AG09309 (cell line): ENCODE measurements at regions not wholly inside any gene's neighbourhood (a gene's known extent, or its start where the extent isn't known, plus 50 kb on each side); places are given as distances from the start of the nearest gene placed in this dataset.

ENCODE experiments used
- DNase-seq: peaks from one replicate; pipeline ENCODE4 v3.0.0-alpha.2; 2010; ENCODE audit warnings: low read depth
- H3K4me3 ChIP-seq: 2 replicates; pipeline ENCODE4 v1.5.1; 2011; ENCODE audit warnings: mild to moderate bottlenecking, low read depth, low read length, moderate library complexity; ENCODE audit not compliant: control insufficient read depth
- TF ChIP-seq, protein P1 (sequence below): IDR thresholded peaks from 2 replicates; pipeline ENCODE4 v1.5.1; 2011; ENCODE audit warnings: mild to moderate bottlenecking, low read depth, low read length, inconsistent platforms; ENCODE audit not compliant: insufficient read depth, control insufficient read depth; ENCODE audit errors: missing control alignments

DNA sequence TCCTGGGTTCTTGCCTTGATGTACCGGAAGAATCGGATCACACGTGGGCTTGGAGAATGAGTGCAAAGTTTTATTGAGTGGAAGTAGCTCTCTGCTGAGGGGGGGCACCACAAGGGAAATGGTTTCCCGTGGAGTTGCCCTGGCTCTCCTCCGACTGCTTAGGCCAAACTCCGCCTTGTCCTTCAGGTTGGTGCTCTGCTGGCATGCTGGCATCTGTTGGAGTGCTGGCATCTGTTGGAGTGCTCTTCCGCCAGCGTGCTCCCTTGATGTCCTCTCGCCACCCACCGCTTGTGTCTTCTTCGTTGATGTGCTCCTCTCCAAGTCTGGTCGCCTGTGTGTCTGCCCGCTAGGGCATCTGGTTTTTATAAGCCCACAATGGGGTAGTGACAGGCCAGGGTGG lies 317.1 kb upstream of the HSF2 start:
- H3K4me3 ChIP-seq = no peak overlapping the region
- TF ChIP-seq, protein P1, sequence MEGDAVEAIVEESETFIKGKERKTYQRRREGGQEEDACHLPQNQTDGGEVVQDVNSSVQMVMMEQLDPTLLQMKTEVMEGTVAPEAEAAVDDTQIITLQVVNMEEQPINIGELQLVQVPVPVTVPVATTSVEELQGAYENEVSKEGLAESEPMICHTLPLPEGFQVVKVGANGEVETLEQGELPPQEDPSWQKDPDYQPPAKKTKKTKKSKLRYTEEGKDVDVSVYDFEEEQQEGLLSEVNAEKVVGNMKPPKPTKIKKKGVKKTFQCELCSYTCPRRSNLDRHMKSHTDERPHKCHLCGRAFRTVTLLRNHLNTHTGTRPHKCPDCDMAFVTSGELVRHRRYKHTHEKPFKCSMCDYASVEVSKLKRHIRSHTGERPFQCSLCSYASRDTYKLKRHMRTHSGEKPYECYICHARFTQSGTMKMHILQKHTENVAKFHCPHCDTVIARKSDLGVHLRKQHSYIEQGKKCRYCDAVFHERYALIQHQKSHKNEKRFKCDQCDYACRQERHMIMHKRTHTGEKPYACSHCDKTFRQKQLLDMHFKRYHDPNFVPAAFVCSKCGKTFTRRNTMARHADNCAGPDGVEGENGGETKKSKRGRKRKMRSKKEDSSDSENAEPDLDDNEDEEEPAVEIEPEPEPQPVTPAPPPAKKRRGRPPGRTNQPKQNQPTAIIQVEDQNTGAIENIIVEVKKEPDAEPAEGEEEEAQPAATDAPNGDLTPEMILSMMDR = no peak
- no peak for DNase-seq

DNA sequence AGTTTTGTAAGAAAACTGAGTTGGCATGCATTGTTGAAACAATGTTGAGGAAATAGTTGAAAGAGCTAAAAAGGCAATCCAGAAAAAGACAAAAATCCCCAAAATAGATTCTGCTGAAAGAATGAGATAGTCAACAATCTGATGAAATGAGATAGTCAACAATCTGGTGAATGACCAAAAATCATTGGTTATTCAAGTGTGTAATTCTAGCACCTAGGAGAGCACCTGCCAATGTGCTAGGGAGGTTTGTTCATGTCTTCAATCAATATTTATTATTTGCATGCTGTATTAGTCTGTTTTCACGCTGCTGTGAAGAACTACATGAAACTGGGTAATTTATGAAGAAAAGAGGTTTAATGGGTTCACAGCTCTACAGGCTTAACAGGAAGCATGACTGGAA lies 307.1 kb upstream of the HSF2 start:
- TF ChIP-seq, protein P1 = no peak
- no peak for DNase-seq
- H3K4me3 ChIP-seq = no peak overlapping the region

DNA sequence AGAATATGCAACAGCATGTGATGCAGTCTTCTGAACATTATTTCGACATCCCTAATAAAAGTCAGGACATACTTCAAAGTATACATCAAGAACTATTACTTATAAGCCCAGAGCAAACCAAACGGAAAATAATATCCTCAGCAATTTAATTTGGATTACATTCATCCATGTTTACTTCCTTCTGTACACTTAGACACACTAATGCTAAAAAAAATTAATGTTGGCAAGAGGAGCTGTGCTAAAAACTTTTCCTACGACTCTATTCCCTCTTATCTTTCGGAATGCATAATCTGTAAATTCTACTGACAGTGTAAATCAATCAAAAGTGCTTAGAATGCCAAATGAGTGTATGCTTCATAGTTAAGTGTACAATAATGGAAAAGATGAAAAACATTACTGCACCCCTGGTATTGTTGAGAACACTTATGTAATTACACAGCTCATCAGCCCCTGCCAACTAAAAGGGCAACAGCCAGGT lies 301.2 kb upstream of the HSF2 start:
- no peak overlapping the region for H3K4me3 ChIP-seq
- DNase-seq = no peak
- TF ChIP-seq, protein P1 = no peak

DNA sequence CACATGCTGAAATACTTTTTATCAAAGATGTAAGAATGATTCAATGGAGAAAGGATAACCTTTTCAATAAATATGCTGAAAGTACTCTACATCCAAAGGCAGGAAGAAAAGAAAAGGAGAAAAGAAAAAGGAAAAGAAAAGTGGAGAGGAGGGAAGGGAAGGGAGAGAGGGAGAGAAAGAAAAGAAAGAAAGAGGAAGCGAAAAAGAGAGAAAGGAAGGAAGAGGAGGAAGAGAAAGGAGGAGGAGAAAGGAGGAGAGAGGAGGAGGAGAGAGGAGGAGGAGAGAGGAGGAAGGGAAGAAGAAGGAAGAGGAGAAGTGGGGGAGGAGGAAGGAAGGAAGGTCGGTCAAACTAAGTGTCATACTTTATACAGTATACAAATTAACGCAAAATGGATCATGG lies 297.4 kb upstream of the HSF2 start:
- no peak for DNase-seq
- H3K4me3 ChIP-seq = no peak overlapping the region
- TF ChIP-seq, protein P1 = no peak

DNA sequence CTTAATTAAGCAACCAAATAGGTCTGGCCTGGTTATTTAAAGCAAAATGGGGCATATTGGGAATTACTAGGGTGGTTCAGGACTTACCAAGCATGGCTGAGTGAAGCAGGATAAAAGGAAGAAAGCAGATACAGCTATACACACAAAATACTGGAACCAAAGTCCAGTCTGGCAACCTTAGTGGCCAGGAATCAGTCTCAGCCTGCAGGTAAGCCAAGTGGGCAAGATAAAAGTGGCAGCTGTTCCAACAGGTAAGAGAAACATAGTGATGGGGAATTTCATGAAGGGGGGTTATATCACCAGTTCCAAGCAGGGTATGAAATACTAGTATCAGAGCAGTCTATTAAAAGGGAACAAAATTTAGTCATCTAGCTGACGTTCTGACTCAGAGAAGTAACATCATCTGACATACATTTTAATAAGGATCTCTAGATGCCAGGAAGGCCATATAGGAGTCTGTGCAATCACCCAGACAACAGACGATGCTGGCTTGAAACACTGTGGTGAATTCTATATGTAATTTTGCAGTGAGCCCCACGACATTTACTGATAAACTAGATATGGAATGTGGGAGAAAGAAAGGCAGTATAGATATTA lies 292.1 kb upstream of the HSF2 start:
- no peak for DNase-seq
- no peak overlapping the region for H3K4me3 ChIP-seq
- TF ChIP-seq, protein P1 = no peak

DNA sequence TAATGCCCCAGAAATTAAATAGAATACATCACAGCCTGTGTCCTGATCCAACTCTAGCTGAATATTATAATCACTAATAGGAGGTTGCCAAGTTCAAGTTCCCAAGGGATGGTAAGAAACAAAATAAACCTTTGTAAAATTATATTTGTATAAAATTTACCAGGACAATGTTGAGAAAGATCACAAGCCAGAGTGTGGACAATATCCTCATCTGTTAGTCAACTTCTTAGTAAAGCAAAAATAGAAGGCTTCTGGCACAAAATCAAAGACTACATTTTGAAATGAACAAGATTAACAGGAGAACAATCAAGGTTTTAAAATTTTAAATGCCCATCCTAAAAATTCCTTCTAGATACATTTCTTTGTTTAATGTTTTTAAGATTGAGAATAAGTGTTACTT lies 290.4 kb upstream of the HSF2 start:
- TF ChIP-seq, protein P1 = no peak
- no peak for DNase-seq

DNA sequence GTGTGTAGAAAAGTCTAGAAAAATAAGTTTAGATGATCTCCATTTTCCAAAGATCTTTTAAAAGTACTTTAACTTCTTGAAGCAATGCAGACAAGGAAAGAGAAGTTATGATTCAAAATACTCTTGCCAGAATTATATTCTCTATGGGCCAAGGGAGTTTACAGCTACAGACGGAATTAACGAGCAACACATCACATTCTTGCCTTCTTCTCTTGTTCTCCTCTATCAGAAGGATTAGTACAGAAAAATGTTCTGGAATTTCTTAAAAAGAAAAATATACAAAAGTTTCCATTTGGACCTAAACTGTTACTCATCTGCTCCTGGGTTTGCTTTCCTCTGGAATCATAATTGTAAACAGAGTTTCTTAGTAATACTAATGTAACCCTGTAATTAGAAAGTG lies 284.7 kb upstream of the HSF2 start:
- H3K4me3 ChIP-seq = no peak overlapping the region
- DNase-seq = no peak
- TF ChIP-seq, protein P1 = no peak

More for the DNA sequence above, 290.4 kb upstream of the HSF2 start:
- H3K4me3 ChIP-seq = no peak overlapping the region
